ENCODE measurements at regions not wholly inside any gene's neighbourhood (a gene's known extent, or its start where the extent isn't known, plus 50 kb on each side); places are given as distances from the start of the nearest gene placed in this dataset.

GRCh38 chr12:127419111-127419510 is 847.9 kb upstream of the TMEM132C start:
- POLR2A ChIA-PET: no interaction called here
- peaks cover 11% of the 10 kb centered on the region for H3K4me1 Mint-ChIP-seq

GRCh38 chr12:127421614-127422013 is 845.4 kb upstream of the TMEM132C start:
- CTCF ChIA-PET: no interaction called here
- Mint-ChIP-seq H3K36me3 (peaks cover 66% of the 10 kb centered on the region), H3K9me3 (peaks cover 79% of the 10 kb centered on the region), H3K27ac (no peak overlapping the region), H3K4me3 (no peak overlapping the region), H3K27me3 (ENCODE audit: low read depth) (peaks cover 3% of the 10 kb centered on the region), H3K4me1 (no peaks in the 10 kb centered on the region)
- ATAC-seq: no peak
- TF ChIP-seq ATF1 (CRISPR knock-in tag; IDR thresholded peaks at IDR 0.05) (no peak), CREM (CRISPR knock-in tag; IDR thresholded peaks at IDR 0.05) (no peak), ZNF121 (CRISPR knock-in tag; IDR thresholded peaks at IDR 0.05) (no peak), SP1 (CRISPR knock-in tag; conservative IDR thresholded peaks at IDR 0.05) (no peak), MYBL2 (CRISPR knock-in tag; IDR thresholded peaks at IDR 0.05) (no peak), ZNF425 (CRISPR knock-in tag; conservative IDR thresholded peaks at IDR 0.05) (no peak), RORB (CRISPR knock-in tag; IDR thresholded peaks at IDR 0.05) (no peak), ZNF423 (CRISPR knock-in tag; IDR thresholded peaks at IDR 0.05) (no peak), ZNF138 (CRISPR knock-in tag; conservative IDR thresholded peaks at IDR 0.05) (no peak), USF2 (CRISPR knock-in tag; IDR thresholded peaks at IDR 0.05) (no peak), ZNF219 (CRISPR knock-in tag; IDR thresholded peaks at IDR 0.05; ENCODE audit: borderline replicate concordance) (no peak), NFATC4 (CRISPR knock-in tag; IDR thresholded peaks at IDR 0.05) (no peak), IRF2 (CRISPR knock-in tag; IDR thresholded peaks at IDR 0.05; ENCODE audit: borderline replicate concordance, low read depth) (no peak), ELF4 (CRISPR knock-in tag; IDR thresholded peaks at IDR 0.05; ENCODE audit: low read depth) (no peak)
- TF ChIP-seq, protein P1, sequence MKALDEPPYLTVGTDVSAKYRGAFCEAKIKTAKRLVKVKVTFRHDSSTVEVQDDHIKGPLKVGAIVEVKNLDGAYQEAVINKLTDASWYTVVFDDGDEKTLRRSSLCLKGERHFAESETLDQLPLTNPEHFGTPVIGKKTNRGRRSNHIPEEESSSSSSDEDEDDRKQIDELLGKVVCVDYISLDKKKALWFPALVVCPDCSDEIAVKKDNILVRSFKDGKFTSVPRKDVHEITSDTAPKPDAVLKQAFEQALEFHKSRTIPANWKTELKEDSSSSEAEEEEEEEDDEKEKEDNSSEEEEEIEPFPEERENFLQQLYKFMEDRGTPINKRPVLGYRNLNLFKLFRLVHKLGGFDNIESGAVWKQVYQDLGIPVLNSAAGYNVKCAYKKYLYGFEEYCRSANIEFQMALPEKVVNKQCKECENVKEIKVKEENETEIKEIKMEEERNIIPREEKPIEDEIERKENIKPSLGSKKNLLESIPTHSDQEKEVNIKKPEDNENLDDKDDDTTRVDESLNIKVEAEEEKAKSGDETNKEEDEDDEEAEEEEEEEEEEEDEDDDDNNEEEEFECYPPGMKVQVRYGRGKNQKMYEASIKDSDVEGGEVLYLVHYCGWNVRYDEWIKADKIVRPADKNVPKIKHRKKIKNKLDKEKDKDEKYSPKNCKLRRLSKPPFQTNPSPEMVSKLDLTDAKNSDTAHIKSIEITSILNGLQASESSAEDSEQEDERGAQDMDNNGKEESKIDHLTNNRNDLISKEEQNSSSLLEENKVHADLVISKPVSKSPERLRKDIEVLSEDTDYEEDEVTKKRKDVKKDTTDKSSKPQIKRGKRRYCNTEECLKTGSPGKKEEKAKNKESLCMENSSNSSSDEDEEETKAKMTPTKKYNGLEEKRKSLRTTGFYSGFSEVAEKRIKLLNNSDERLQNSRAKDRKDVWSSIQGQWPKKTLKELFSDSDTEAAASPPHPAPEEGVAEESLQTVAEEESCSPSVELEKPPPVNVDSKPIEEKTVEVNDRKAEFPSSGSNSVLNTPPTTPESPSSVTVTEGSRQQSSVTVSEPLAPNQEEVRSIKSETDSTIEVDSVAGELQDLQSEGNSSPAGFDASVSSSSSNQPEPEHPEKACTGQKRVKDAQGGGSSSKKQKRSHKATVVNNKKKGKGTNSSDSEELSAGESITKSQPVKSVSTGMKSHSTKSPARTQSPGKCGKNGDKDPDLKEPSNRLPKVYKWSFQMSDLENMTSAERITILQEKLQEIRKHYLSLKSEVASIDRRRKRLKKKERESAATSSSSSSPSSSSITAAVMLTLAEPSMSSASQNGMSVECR (CRISPR knock-in tag; IDR thresholded peaks at IDR 0.05; ENCODE audit: borderline replicate concordance): no peak
- TF ChIP-seq, protein P2, sequence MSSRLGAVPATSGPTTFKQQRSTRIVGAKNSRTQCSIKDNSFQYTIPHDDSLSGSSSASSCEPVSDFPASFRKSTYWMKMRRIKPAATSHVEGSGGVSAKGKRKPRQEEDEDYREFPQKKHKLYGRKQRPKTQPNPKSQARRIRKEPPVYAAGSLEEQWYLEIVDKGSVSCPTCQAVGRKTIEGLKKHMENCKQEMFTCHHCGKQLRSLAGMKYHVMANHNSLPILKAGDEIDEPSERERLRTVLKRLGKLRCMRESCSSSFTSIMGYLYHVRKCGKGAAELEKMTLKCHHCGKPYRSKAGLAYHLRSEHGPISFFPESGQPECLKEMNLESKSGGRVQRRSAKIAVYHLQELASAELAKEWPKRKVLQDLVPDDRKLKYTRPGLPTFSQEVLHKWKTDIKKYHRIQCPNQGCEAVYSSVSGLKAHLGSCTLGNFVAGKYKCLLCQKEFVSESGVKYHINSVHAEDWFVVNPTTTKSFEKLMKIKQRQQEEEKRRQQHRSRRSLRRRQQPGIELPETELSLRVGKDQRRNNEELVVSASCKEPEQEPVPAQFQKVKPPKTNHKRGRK (CRISPR knock-in tag; IDR thresholded peaks at IDR 0.05; ENCODE audit: borderline replicate concordance): no peak
- TF ChIP-seq, protein P3, sequence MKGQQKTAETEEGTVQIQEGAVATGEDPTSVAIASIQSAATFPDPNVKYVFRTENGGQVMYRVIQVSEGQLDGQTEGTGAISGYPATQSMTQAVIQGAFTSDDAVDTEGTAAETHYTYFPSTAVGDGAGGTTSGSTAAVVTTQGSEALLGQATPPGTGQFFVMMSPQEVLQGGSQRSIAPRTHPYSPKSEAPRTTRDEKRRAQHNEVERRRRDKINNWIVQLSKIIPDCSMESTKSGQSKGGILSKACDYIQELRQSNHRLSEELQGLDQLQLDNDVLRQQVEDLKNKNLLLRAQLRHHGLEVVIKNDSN (CRISPR knock-in tag; IDR thresholded peaks at IDR 0.05): no peak
- POLR2A ChIA-PET: no interaction called here
- DNase-seq (ENCODE audit: low spot score): no peak

More at GRCh38 chr12:127419111-127419510, 847.9 kb upstream of the TMEM132C start:
- H3K27me3 Mint-ChIP-seq (ENCODE audit: low read depth): peaks cover 6% of the 10 kb centered on the region
- no peak for ATAC-seq
- H3K36me3 Mint-ChIP-seq: peaks cover 58% of the 10 kb centered on the region
- TF ChIP-seq MLX (CRISPR knock-in tag; IDR thresholded peaks at IDR 0.05): no peak
- TF ChIP-seq HMGA2 (CRISPR knock-in tag; IDR thresholded peaks at IDR 0.05): no peak
- TF ChIP-seq ZNF423 (CRISPR knock-in tag; IDR thresholded peaks at IDR 0.05): no peak
- TF ChIP-seq JAZF1 (CRISPR knock-in tag; IDR thresholded peaks at IDR 0.05): no peak
- no peak for TF ChIP-seq ELF4 (CRISPR knock-in tag; IDR thresholded peaks at IDR 0.05; ENCODE audit: low read depth)
- TF ChIP-seq ESRRA (CRISPR knock-in tag; IDR thresholded peaks at IDR 0.05; ENCODE audit: borderline replicate concordance): no peak
- TF ChIP-seq E2F4 (CRISPR knock-in tag; IDR thresholded peaks at IDR 0.05; ENCODE audit: borderline replicate concordance, low read depth): no peak
- CTCF ChIA-PET: no interaction called here
- H3K27ac Mint-ChIP-seq: no peak overlapping the region
- no peak for DNase-seq (ENCODE audit: low spot score)
- H3K4me3 Mint-ChIP-seq: no peak overlapping the region
- H3K9me3 Mint-ChIP-seq: peaks cover 78% of the 10 kb centered on the region
